Sigmoid colon (tissue), 3 donors: ENCODE measurements at regions not wholly inside any gene's neighbourhood (a gene's known extent, or its start where the extent isn't known, plus 50 kb on each side); places are given as distances from the start of the nearest gene placed in this dataset.

Experiments
- POLR2A ChIP-seq, 2 donors: fragments of 450-650 bp; IDR thresholded peaks; one replicate each; pipeline ENCODE4 v1.6.1; 2016; ENCODE audit warnings: antibody characterized with exemption in 2 of 2, mild to moderate bottlenecking in 2 of 2, moderate library complexity in 2 of 2
- TF ChIP-seq, protein P1 (sequence below), 4 experiments: fragments of 450-650 bp in 3 of 4; fragments of 200-600 bp in 1 of 4; IDR thresholded peaks; one replicate each; pipeline ENCODE4 v1.5.1; 2016 to 2019; ENCODE audit warnings: antibody characterized with exemption in 4 of 4, mild to moderate bottlenecking in 3 of 4, moderate library complexity in 2 of 4

DNA sequence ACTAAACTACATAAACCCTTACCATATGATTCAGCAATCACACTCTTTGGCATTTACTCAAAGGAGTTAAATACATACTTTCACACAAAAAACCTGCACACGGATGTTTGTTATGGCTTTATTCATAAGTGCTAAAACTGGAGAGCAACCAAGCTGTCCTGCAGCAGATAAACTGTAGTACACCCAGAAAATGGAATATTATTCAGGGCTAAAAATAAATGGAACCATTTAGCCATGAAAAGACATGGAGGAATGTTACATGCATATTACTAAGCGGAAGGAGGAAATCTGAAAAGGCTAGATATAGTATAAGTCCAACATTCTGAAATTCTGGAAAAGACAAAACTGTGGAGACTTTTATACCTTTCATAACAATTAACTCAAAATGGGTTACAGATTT lies 73.6 kb upstream of the PHACTR3 start:
- TF ChIP-seq, protein P1, sequence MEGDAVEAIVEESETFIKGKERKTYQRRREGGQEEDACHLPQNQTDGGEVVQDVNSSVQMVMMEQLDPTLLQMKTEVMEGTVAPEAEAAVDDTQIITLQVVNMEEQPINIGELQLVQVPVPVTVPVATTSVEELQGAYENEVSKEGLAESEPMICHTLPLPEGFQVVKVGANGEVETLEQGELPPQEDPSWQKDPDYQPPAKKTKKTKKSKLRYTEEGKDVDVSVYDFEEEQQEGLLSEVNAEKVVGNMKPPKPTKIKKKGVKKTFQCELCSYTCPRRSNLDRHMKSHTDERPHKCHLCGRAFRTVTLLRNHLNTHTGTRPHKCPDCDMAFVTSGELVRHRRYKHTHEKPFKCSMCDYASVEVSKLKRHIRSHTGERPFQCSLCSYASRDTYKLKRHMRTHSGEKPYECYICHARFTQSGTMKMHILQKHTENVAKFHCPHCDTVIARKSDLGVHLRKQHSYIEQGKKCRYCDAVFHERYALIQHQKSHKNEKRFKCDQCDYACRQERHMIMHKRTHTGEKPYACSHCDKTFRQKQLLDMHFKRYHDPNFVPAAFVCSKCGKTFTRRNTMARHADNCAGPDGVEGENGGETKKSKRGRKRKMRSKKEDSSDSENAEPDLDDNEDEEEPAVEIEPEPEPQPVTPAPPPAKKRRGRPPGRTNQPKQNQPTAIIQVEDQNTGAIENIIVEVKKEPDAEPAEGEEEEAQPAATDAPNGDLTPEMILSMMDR (IDR thresholded peaks at IDR 0.05), result no peak
- no peak for TF ChIP-seq POLR2A (IDR thresholded peaks at IDR 0.05)
